ENCODE measurements at regions not wholly inside any gene's neighbourhood (a gene's known extent, or its start where the extent isn't known, plus 50 kb on each side); places are given as distances from the start of the nearest gene placed in this dataset.

DNA sequence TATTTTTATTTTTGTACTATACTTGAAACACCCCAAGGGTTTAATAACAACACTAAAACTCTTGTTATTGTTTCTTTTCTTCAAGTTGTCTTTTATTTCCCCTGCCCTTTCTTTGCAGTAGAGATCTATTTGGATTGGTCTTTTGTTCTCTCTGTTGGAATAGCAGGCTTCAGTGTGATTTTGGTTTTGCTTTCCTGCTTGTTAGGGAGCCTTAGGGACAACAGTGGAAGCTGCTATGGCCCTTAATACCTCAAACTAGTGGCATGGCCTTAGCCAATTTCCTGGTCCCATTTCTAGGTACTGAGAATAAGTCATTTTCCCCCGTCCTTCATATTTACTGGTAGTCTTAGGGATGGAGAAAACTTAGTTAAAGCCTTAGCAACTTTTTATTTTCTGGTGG is 535.4 kb upstream of the NDST4 start:
- TF ChIP-seq CTCF (IDR thresholded peaks at IDR 0.05) = no peak
- TF ChIP-seq POLR2A (IDR thresholded peaks at IDR 0.05) = no peak
- TF ChIP-seq POLR2AphosphoS5 (IDR thresholded peaks at IDR 0.05) = no peak
- TF ChIP-seq EP300 (IDR thresholded peaks at IDR 0.05) = no peak
- Histone ChIP-seq H3K27me3 (no peaks in the 10 kb centered on the region), H3K36me3 (no peaks in the 10 kb centered on the region), H3K9me3 (no peaks in the 10 kb centered on the region), H3K27ac (no peak overlapping the region), H3K4me3 (no peak overlapping the region), H3K4me1 (no peaks in the 10 kb centered on the region)
- DNase-seq (ENCODE audit: low spot score in 2 of 2) = no peak
- WGBS = 79% methylated on average over 1 of the region's 1 CpG

DNA sequence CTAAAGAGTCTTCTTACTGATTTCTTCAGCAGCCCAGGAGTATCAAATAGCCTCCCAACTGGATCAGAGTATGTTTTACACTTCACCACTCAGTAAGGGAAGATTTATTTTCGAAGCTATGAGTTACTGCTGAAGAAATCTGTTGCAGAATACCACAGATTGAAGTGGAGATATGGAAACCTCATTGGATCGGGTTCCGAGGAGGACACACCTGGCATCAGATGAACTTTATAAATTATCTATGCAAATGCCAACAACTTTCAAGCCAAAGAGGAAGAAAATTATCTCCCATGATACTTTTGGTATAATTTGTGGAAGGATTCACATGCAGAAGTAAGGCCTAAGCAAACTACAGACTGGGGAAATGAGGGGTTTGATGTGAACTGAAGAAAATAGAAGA is 515.9 kb upstream of the NDST4 start:
- no peaks in the 10 kb centered on the region for H3K27me3 ChIP-seq
- no peaks in the 10 kb centered on the region for H3K36me3 ChIP-seq
- 39% methylated on average over 3 of the region's 3 CpGs for WGBS
- H3K4me1 ChIP-seq = no peaks in the 10 kb centered on the region
- DNase-seq (ENCODE audit: low spot score in 2 of 2) = no peak
- no peaks in the 10 kb centered on the region for H3K9me3 ChIP-seq
- no peak overlapping the region for H3K4me3 ChIP-seq
- TF ChIP-seq EP300 (IDR thresholded peaks at IDR 0.05) (no peak), POLR2AphosphoS5 (IDR thresholded peaks at IDR 0.05) (no peak), POLR2A (IDR thresholded peaks at IDR 0.05) (no peak), CTCF (IDR thresholded peaks at IDR 0.05) (no peak)
- no peak overlapping the region for H3K27ac ChIP-seq

DNA sequence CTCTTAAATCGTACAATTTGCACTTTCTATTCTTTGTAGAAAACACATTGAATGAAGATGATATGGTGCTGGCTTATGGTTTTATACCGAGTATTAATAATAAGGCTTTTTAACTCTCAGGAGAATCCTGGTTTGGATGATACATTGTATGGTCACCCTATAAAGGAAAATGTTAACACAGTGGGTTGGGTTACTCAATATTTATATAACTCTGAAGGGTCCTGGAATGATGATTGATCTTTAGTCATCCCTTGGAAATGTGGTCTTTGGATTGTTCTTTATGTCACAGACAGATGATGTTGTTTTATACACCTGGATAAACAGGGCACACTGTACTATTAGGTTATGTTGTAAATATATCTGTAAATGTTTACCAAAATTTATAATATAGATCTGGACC is 496.2 kb upstream of the NDST4 start:
- TF ChIP-seq POLR2A (IDR thresholded peaks at IDR 0.05) = no peak
- TF ChIP-seq EP300 (IDR thresholded peaks at IDR 0.05) = no peak
- no peak for TF ChIP-seq POLR2AphosphoS5 (IDR thresholded peaks at IDR 0.05)
- no peak for TF ChIP-seq CTCF (IDR thresholded peaks at IDR 0.05)
- no peak for DNase-seq (ENCODE audit: low spot score in 2 of 2)
- Histone ChIP-seq H3K4me3 (no peak overlapping the region), H3K27ac (no peak overlapping the region), H3K36me3 (no peaks in the 10 kb centered on the region), H3K4me1 (no peaks in the 10 kb centered on the region), H3K27me3 (no peaks in the 10 kb centered on the region), H3K9me3 (no peaks in the 10 kb centered on the region)
- 86% methylated on average over 2 of the region's 2 CpGs for WGBS

GRCh38 chr4:115607311-115607710 is 493.9 kb upstream of the NDST4 start:
- 50% methylated on average over 3 of the region's 3 CpGs for WGBS
- Histone ChIP-seq H3K27me3 (no peaks in the 10 kb centered on the region), H3K36me3 (no peaks in the 10 kb centered on the region), H3K4me1 (no peaks in the 10 kb centered on the region), H3K9me3 (no peaks in the 10 kb centered on the region), H3K4me3 (no peak overlapping the region), H3K27ac (no peak overlapping the region)
- no peak for DNase-seq (ENCODE audit: low spot score in 2 of 2)
- TF ChIP-seq POLR2A (IDR thresholded peaks at IDR 0.05) (no peak), CTCF (IDR thresholded peaks at IDR 0.05) (no peak), EP300 (IDR thresholded peaks at IDR 0.05) (no peak), POLR2AphosphoS5 (IDR thresholded peaks at IDR 0.05) (no peak)

- DNase-seq (ENCODE audit: low spot score in 2 of 2) = no peak
- no peaks in the 10 kb centered on the region for H3K36me3 ChIP-seq
- no peak overlapping the region for H3K27ac ChIP-seq
- 83% methylated on average over 3 of the region's 3 CpGs for WGBS
- no peaks in the 10 kb centered on the region for H3K9me3 ChIP-seq
- no peaks in the 10 kb centered on the region for H3K4me1 ChIP-seq
- H3K27me3 ChIP-seq = no peaks in the 10 kb centered on the region
- H3K4me3 ChIP-seq = no peak overlapping the region
- no peak for TF ChIP-seq POLR2A (IDR thresholded peaks at IDR 0.05)
- TF ChIP-seq POLR2AphosphoS5 (IDR thresholded peaks at IDR 0.05) = no peak
- no peak for TF ChIP-seq EP300 (IDR thresholded peaks at IDR 0.05)
- no peak for TF ChIP-seq CTCF (IDR thresholded peaks at IDR 0.05)
These were observed 483.0 kb upstream of the NDST4 start for GRCh38 chr4:115596265-115597001.

Measured in suprapubic skin (tissue), 4 donors.